ENCODE measurements at regions not wholly inside any gene's neighbourhood (a gene's known extent, or its start where the extent isn't known, plus 50 kb on each side); places are given as distances from the start of the nearest gene placed in this dataset.
"Not testable (repeated sequence)": the region's sequence is repeated elsewhere in the genome, so short reads cannot be mapped to it uniquely, and the experiment has no call there.

- DNase-seq, result no peak
Measured at GRCh38 chr4:112776535-112776934, 139.6 kb downstream of the LARP7 start.

- no peak for DNase-seq
Measured at GRCh38 chr4:112778520-112778919, 141.6 kb downstream of the LARP7 start.

- DNase-seq, result no peak
Measured at GRCh38 chr4:112793033-112793432, 156.1 kb downstream of the LARP7 start.

- no peak for DNase-seq
Measured at GRCh38 chr4:112800001-112800400, 163.1 kb downstream of the LARP7 start.

GRCh38 chr4:112801341-112801740 is 164.4 kb downstream of the LARP7 start:
- DNase-seq, result no peak

GRCh38 chr4:112802780-112803179 is 165.8 kb downstream of the LARP7 start:
- DNase-seq, result no peak

- no peak for DNase-seq
Measured at GRCh38 chr4:112807083-112807482, 170.1 kb downstream of the LARP7 start.

GRCh38 chr4:112808001-112808400 is 171.1 kb downstream of the LARP7 start:
- peak; percentile 49 to 75 for DNase-seq

- DNase-seq, result no peak
Measured at GRCh38 chr4:112813790-112814189, 176.8 kb downstream of the LARP7 start.

GRCh38 chr4:112817933-112818593 is 181.1 kb downstream of the LARP7 start:
- DNase-seq, result peak; percentile 83 to 96

GRCh38 chr4:112818594-112818965 is 181.6 kb downstream of the LARP7 start:
- DNase-seq, result peak; percentile 17 to 21

- DNase-seq, result no peak
Measured at GRCh38 chr4:112819729-112820128, 182.8 kb downstream of the LARP7 start.

GRCh38 chr4:112823156-112823555 is 186.2 kb downstream of the LARP7 start:
- no peak for DNase-seq

GRCh38 chr4:112823606-112824005 is 186.7 kb downstream of the LARP7 start:
- DNase-seq, result no peak

- no peak for DNase-seq
Measured at GRCh38 chr4:112830753-112831386, 193.9 kb downstream of the LARP7 start.

- DNase-seq, result no peak
Measured at GRCh38 chr4:112832493-112832892, 195.6 kb downstream of the LARP7 start.

- DNase-seq, result no peak
Measured at GRCh38 chr4:112836895-112837294, 200.0 kb downstream of the LARP7 start.

GRCh38 chr4:112838015-112838414 is 201.1 kb downstream of the LARP7 start:
- not testable (repeated sequence) for DNase-seq

GRCh38 chr4:112840061-112840460 is 203.1 kb downstream of the LARP7 start:
- DNase-seq, result no peak

GRCh38 chr4:112840619-112841018 is 203.7 kb downstream of the LARP7 start:
- no peak for DNase-seq

GRCh38 chr4:112842513-112842912 is 205.6 kb downstream of the LARP7 start:
- DNase-seq, result no peak

GRCh38 chr4:112845386-112845785 is 204.1 kb upstream of the ANK2 start:
- DNase-seq, result no peak

GRCh38 chr4:112847045-112847444 is 202.4 kb upstream of the ANK2 start:
- no peak for DNase-seq

- DNase-seq, result no peak
Measured at GRCh38 chr4:112847781-112848180, 201.7 kb upstream of the ANK2 start.

- DNase-seq, result no peak
Measured at GRCh38 chr4:112848911-112849310, 200.5 kb upstream of the ANK2 start.

All from inflammatory macrophage treated with lipopolysaccharide for 1 hour (primary cell).